GM21529 (cell line): ENCODE measurements at regions not wholly inside any gene's neighbourhood (a gene's known extent, or its start where the extent isn't known, plus 50 kb on each side); places are given as distances from the start of the nearest gene placed in this dataset.

Experiments
- ATAC-seq: cut with Tn5 transposase; IDR thresholded peaks from one replicate; pipeline ENCODE4 v1.9.1; 2021; ENCODE audit not compliant: unreplicated experiment

GRCh38 chr1:58890609-58891008 lies 106.8 kb upstream of the JUN start:
- no peak for ATAC-seq

- ATAC-seq, result no peak
Measured at GRCh38 chr1:58891347-58891746, 107.5 kb upstream of the JUN start.

GRCh38 chr1:58893257-58893869 lies 109.5 kb upstream of the JUN start:
- no peak for ATAC-seq

GRCh38 chr1:58895082-58895481 lies 111.2 kb upstream of the JUN start:
- no peak for ATAC-seq

DNA sequence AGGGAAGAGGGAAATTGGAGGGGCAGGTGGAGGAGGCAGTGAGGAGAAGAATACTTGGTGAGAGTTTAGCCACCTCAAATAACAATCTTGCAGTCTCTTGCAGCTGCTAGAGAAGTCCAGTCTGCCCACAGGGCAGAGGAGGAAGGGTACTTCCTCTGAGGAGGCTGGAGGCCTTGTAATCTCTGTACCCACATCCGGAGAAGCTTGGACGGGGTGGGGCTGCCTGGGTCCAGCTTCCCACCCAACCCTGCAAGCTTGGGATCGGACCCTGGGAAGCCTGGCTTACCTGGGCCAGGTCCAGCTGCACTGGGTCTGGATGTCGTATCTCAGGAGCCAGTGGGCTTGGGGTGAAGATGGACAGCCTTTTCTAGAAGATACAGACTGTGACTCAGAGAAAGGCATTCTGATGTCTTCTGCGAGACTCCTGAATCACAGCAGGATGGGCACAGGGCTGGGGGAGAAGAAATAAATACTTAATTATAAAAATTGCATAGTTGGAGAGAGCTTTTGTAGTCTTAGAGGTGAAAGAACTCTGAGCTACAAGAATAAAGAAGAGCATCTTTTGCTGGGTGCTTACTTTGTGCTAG lies 111.8 kb upstream of the JUN start:
- no peak for ATAC-seq

- no peak for ATAC-seq
Measured at GRCh38 chr1:58896246-58897183, 112.7 kb upstream of the JUN start.

DNA sequence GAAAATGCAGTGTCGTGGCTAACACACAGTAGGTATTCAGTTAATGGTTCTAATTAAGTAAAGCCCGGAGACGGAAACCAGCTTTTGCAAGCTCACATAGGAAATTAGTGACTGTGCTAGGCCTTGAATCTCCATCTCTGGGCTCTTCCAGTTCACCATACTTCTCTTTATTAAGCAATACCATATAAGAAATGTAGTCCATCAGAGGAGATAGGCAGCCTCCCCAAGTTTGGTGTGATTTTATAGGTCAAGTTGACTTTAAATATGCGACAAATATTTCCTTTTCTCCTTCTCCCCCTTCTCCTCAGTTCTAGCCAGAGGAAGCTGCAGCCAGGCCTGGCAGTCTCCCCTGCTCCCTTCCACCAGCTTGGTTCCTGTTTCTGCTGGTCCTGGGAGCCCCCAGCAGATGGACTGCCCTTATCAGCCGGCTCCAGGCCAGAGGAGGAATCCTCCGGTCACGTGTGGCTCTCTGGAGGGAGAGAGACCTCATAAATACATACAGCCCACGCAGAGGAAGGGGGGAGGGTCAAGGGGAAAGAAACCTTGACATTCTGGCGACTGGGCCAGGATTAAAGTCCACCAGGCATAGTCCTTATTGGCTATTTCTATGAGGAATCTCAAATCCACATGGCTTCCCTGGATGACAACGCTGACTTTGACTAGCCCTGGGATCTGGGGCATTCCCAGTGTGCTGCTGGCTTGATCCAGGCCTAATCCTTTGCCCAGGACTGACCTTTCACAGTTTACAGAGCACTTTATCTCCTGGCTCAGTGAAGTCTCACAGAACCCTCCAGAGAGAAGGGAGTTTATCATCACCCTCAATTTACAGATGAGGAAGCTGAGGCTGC lies 115.1 kb upstream of the JUN start:
- no peak for ATAC-seq

GRCh38 chr1:58899587-58900271 lies 115.9 kb upstream of the JUN start:
- ATAC-seq, result no peak

DNA sequence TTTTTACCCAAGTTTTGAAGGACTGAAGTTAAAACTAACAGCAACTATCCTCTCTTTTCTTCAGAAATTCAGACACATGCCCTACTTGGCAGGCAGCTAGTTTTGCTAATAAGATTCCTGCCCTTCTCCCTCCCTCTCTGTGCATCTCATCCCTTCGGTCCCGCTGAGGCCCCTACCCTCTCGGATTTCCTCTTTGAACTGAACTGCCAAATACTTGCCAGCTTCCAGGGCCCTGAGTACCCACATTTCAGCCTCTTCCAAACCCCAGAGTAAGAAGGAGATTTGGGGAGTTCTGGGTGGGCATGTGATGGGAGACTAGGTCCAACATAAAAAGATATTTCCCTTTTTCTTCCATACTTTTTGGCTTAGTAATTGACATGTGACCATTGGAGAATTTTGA lies 116.5 kb upstream of the JUN start:
- no peak for ATAC-seq

DNA sequence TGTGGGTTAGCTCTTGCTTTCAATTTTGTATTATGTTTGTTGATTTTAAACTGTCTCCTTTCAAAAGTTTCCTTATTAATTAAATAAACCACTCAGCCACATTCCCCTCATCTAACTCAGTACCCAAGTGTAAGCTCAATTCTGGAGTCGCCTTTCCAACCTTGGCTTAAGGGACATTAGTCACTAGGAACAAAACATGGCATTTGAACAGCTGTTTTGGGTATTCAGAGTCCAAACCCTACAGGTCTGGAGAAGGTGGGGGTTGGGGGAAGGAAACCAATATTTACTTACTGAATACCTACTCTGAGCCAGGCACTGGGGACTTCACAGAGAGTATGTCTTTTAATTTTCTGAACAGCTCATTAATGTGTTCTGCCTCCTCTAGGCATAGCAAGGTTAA lies 117.2 kb upstream of the JUN start:
- no peak for ATAC-seq

GRCh38 chr1:58902830-58903513 lies 119.1 kb upstream of the JUN start:
- ATAC-seq, result no peak

- peak; percentile 85 for ATAC-seq
Measured at GRCh38 chr1:58903514-58904298, 119.9 kb upstream of the JUN start.

DNA sequence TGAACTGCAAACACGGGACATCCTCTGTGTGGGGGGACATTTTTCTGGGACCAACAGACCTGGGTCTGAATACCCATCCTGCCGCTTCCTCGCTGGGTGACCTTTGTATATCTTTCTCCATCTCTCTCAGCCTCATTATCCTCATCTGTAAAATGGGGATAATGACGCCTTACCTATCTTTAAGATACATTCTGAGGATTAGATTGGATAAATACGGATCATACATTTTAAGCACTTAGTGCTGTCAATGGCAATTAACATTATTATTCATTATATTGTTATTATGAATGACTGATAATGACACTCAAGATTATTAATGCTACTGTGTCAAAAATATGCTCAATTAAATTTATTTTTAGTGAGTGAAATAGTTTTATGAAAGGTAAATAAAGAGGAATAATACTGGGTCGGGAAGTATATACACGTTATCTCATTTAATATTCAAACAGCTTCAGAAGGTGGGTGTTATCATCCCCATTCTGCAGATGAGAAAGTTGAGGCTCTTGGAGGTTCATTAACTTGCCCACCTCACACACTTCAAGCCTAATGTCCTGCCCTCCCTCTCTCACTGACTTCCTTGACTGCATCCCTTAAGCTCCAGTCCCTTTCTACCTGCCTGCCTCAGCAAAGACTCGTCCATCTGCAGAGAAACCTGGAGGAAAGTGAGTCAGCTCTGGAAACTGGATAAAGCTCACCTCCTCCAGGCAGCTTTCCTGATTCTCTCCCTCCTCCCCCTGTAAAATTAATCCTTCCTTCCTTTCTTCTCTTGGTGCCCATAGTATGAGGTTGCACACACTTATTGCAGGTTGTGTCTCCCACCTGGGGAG lies 120.7 kb upstream of the JUN start:
- ATAC-seq, result no peak

DNA sequence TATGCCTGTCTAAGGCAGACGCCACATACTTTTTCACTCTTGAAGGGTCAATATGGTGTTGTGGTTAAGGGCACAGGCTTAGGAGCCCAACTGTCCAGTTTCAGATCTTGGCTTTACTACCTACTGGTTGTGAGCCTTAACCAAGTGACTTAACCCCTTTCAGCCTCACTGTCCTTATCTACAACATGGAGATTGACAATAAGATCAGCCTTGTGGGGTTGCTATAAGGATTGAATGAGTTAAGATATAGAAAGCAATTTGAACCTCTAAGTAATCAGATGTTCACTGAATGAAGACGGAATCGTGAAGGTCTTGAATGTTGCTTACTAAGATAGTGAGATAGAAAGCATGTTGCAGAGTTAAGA lies 121.3 kb upstream of the JUN start:
- no peak for ATAC-seq

- no peak for ATAC-seq
Measured at GRCh38 chr1:58905628-58906221, 121.9 kb upstream of the JUN start.

- ATAC-seq, result no peak
Measured at GRCh38 chr1:58907398-58907797, 123.6 kb upstream of the JUN start.

- no peak for ATAC-seq
Measured at GRCh38 chr1:58908561-58909560, 125.0 kb upstream of the JUN start.
